ENCODE measurements at regions not wholly inside any gene's neighbourhood (a gene's known extent, or its start where the extent isn't known, plus 50 kb on each side); places are given as distances from the start of the nearest gene placed in this dataset.
"Not testable (repeated sequence)": the region's sequence is repeated elsewhere in the genome, so short reads cannot be mapped to it uniquely, and the experiment has no call there.

DNA sequence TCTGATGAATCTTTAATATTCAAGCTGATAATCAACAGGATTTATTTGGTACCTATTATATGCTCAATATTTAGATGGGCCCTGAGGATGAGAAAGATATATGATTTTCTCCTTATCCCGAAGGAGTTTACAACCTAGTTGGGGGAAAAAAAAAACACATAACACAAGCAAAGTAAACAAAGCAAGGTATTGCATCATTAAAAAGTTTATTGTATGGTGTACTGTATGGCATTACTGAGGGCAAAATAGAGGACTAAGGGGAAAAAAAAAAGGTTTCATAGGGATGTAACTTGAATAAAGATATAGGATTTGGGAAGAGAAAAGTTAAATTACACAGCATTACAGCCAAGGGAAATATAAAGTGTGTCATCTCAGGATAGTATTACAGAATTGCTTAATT lies 574.7 kb downstream of the TBC1D32 start:
- H3K9me1 ChIP-seq (ENCODE audit: control insufficient read depth, extremely low read depth, insufficient read depth, low read length) = no peaks in the 10 kb centered on the region
- no peak for FAIRE-seq
- no peak overlapping the region for H3K9ac ChIP-seq (ENCODE audit: control insufficient read depth, extremely low read depth, insufficient read depth, low read length)
- no peaks in the 10 kb centered on the region for H4K20me1 ChIP-seq (ENCODE audit: control insufficient read depth, extremely low read depth, insufficient read depth, low read length)
- no peaks in the 10 kb centered on the region for H3K79me2 ChIP-seq (ENCODE audit: control insufficient read depth, insufficient read depth, low read length)
- H3K27ac ChIP-seq (ENCODE audit: control insufficient read depth, insufficient read depth, low read length) = no peak overlapping the region
- no peaks in the 10 kb centered on the region for H3K36me3 ChIP-seq (ENCODE audit: control insufficient read depth in 2 of 2, extremely low read depth in 1 of 2, insufficient read depth in 2 of 2, low read length in 2 of 2)
- no peak overlapping the region for H2AFZ ChIP-seq (ENCODE audit: control insufficient read depth, low read length)
- H3K27me3 ChIP-seq (ENCODE audit: control insufficient read depth, extremely low read depth, insufficient read depth, low read length) = no peaks in the 10 kb centered on the region
- dilution Hi-C loops (cut with MboI; ENCODE audit: extremely low pct_ligation_motif_present, low sequenced_read_pairs) = no loop called here
- no peak for TF ChIP-seq EZH2 (IDR thresholded peaks at IDR 0.05; ENCODE audit: low read length)
- TF ChIP-seq, protein P1, sequence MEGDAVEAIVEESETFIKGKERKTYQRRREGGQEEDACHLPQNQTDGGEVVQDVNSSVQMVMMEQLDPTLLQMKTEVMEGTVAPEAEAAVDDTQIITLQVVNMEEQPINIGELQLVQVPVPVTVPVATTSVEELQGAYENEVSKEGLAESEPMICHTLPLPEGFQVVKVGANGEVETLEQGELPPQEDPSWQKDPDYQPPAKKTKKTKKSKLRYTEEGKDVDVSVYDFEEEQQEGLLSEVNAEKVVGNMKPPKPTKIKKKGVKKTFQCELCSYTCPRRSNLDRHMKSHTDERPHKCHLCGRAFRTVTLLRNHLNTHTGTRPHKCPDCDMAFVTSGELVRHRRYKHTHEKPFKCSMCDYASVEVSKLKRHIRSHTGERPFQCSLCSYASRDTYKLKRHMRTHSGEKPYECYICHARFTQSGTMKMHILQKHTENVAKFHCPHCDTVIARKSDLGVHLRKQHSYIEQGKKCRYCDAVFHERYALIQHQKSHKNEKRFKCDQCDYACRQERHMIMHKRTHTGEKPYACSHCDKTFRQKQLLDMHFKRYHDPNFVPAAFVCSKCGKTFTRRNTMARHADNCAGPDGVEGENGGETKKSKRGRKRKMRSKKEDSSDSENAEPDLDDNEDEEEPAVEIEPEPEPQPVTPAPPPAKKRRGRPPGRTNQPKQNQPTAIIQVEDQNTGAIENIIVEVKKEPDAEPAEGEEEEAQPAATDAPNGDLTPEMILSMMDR (optimal IDR thresholded peaks at IDR 0.05 in 1 of 3, IDR thresholded peaks at IDR 0.05 in 1 of 3, conservative IDR thresholded peaks at IDR 0.05 in 1 of 3; ENCODE audit: extremely low read depth in 1 of 3, insufficient read depth in 2 of 3, low read length in 3 of 3) = no peak
- no peaks in the 10 kb centered on the region for H3K4me1 ChIP-seq (ENCODE audit: control insufficient read depth, extremely low read depth, insufficient read depth, low read length)
- H3K4me3 ChIP-seq (ENCODE audit: control insufficient read depth in 2 of 3, extremely low read depth in 1 of 3, insufficient read depth in 2 of 3, low read depth in 1 of 3, low read length in 3 of 3) = no peak overlapping the region
- no peaks in the 10 kb centered on the region for H3K9me3 ChIP-seq (ENCODE audit: control insufficient read depth, low read depth, low read length)
- H3K4me2 ChIP-seq (ENCODE audit: control insufficient read depth, extremely low read depth, insufficient read depth, low read depth, low read length) = no peak overlapping the region
- no peak for DNase-seq (ENCODE audit: low read depth, low spot score)

DNA sequence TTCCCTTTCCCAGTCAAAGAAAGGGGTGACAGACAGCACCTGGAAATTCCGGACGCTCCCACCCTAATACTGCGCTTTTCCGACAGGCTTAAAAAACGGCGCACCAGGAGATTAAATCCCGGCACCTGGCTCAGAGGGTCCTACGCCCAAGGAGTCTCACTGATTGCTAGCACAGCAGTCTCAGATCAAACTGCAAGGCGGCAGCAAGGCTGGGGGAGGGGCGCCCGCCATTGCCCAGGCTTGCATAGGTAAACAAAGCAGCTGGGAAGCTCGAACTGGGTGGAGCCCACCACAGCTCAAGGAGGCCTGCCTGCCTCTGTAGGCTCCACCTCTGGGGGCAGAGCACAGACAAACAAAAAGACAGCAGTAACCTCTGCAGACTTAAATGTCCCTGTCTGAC lies 585.7 kb downstream of the TBC1D32 start:
- FAIRE-seq; dilution Hi-C loops (cut with MboI; ENCODE audit: extremely low pct_ligation_motif_present, low sequenced_read_pairs); H3K4me3 ChIP-seq (ENCODE audit: control insufficient read depth in 2 of 3, extremely low read depth in 1 of 3, insufficient read depth in 2 of 3, low read depth in 1 of 3, low read length in 3 of 3); H3K9ac ChIP-seq (ENCODE audit: control insufficient read depth, extremely low read depth, insufficient read depth, low read length); H3K27me3 ChIP-seq (ENCODE audit: control insufficient read depth, extremely low read depth, insufficient read depth, low read length); H4K20me1 ChIP-seq (ENCODE audit: control insufficient read depth, extremely low read depth, insufficient read depth, low read length); H3K9me3 ChIP-seq (ENCODE audit: control insufficient read depth, low read depth, low read length); H3K27ac ChIP-seq (ENCODE audit: control insufficient read depth, insufficient read depth, low read length); H3K79me2 ChIP-seq (ENCODE audit: control insufficient read depth, insufficient read depth, low read length); DNase-seq (ENCODE audit: low read depth, low spot score); H3K36me3 ChIP-seq (ENCODE audit: control insufficient read depth in 2 of 2, extremely low read depth in 1 of 2, insufficient read depth in 2 of 2, low read length in 2 of 2); H3K9me1 ChIP-seq (ENCODE audit: control insufficient read depth, extremely low read depth, insufficient read depth, low read length); H3K4me1 ChIP-seq (ENCODE audit: control insufficient read depth, extremely low read depth, insufficient read depth, low read length): not testable (repeated sequence)
- H3K4me2 ChIP-seq (ENCODE audit: control insufficient read depth, extremely low read depth, insufficient read depth, low read depth, low read length) = peak overlapping the region; percentile 32
- H2AFZ ChIP-seq (ENCODE audit: control insufficient read depth, low read length) = peak overlapping the region; percentile 51

DNA sequence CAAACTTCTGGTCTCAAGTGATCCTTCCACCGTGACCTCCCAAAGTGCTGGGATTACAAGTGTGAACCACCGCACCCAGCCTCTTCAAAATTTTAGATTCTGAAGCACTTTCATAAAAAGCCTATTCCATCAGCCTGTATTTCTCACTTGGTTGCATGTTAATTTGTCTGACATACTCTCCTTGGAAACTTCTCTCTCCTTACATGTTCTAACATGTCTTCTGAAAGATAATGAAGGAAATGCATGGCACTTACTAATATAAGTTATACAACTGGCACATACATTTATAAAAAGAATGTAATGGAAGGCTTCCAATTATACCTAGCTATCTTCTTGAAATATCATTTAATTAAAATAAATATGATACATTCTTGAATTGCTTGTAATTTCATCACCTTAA lies 597.5 kb downstream of the TBC1D32 start:
- Histone ChIP-seq H3K9me1 (ENCODE audit: control insufficient read depth, extremely low read depth, insufficient read depth, low read length) (no peaks in the 10 kb centered on the region), H3K27me3 (ENCODE audit: control insufficient read depth, extremely low read depth, insufficient read depth, low read length) (no peaks in the 10 kb centered on the region), H3K4me3 (ENCODE audit: control insufficient read depth in 2 of 3, extremely low read depth in 1 of 3, insufficient read depth in 2 of 3, low read depth in 1 of 3, low read length in 3 of 3) (peak overlapping the region in 1 of 3 experiments; percentile 25), H3K4me2 (ENCODE audit: control insufficient read depth, extremely low read depth, insufficient read depth, low read depth, low read length) (peak overlapping the region; percentile 58), H3K79me2 (ENCODE audit: control insufficient read depth, insufficient read depth, low read length) (no peaks in the 10 kb centered on the region), H3K9ac (ENCODE audit: control insufficient read depth, extremely low read depth, insufficient read depth, low read length) (no peak overlapping the region), H2AFZ (ENCODE audit: control insufficient read depth, low read length) (peak overlapping the region; percentile 80), H4K20me1 (ENCODE audit: control insufficient read depth, extremely low read depth, insufficient read depth, low read length) (no peaks in the 10 kb centered on the region), H3K4me1 (ENCODE audit: control insufficient read depth, extremely low read depth, insufficient read depth, low read length) (peaks cover 16% of the 10 kb centered on the region), H3K9me3 (ENCODE audit: control insufficient read depth, low read depth, low read length) (no peaks in the 10 kb centered on the region), H3K27ac (ENCODE audit: control insufficient read depth, insufficient read depth, low read length) (peak overlapping the region; percentile 47), H3K36me3 (ENCODE audit: control insufficient read depth in 2 of 2, extremely low read depth in 1 of 2, insufficient read depth in 2 of 2, low read length in 2 of 2) (no peaks in the 10 kb centered on the region)
- TF ChIP-seq, protein P1 (optimal IDR thresholded peaks at IDR 0.05 in 1 of 3, IDR thresholded peaks at IDR 0.05 in 1 of 3, conservative IDR thresholded peaks at IDR 0.05 in 1 of 3; ENCODE audit: extremely low read depth in 1 of 3, insufficient read depth in 2 of 3, low read length in 3 of 3) = no peak
- TF ChIP-seq EZH2 (IDR thresholded peaks at IDR 0.05; ENCODE audit: low read length) = no peak
- dilution Hi-C loops (cut with MboI; ENCODE audit: extremely low pct_ligation_motif_present, low sequenced_read_pairs) = no loop called here
- DNase-seq (ENCODE audit: low read depth, low spot score) = no peak
- FAIRE-seq = no peak

Measured in keratinocyte (primary cell).